Ishikawa (cell line): ENCODE measurements at regions not wholly inside any gene's neighbourhood (a gene's known extent, or its start where the extent isn't known, plus 50 kb on each side); places are given as distances from the start of the nearest gene placed in this dataset.

Experiments used
- CREB1 ChIP-seq: IDR thresholded peaks from 2 replicates; pipeline ENCODE4 v1.6.1; 2012; ENCODE audit warnings: low read depth
- EGR1 ChIP-seq: IDR thresholded peaks from 2 replicates; pipeline ENCODE4 v1.6.1; 2012
- EP300 ChIP-seq: IDR thresholded peaks from 2 replicates; pipeline ENCODE4 v1.6.1; 2012; ENCODE audit warnings: borderline replicate concordance
- RAD21 ChIP-seq: IDR thresholded peaks from 2 replicates; pipeline ENCODE4 v1.6.1; 2012; ENCODE audit warnings: low read depth
- TAF1 ChIP-seq: IDR thresholded peaks from 2 replicates; pipeline ENCODE4 v1.6.1; 2012; ENCODE audit warnings: low read depth, mild to moderate bottlenecking
- TCF12 ChIP-seq: IDR thresholded peaks from 2 replicates; pipeline ENCODE4 v1.6.1; 2012; ENCODE audit warnings: low read depth
- YY1 ChIP-seq: IDR thresholded peaks from 2 replicates; pipeline ENCODE4 v1.6.1; 2012; ENCODE audit warnings: low read depth
- TF ChIP-seq, protein P1 (sequence below): IDR thresholded peaks from 2 replicates; pipeline ENCODE4 v1.6.1; 2012; ENCODE audit warnings: low read depth, mild to moderate bottlenecking

DNA sequence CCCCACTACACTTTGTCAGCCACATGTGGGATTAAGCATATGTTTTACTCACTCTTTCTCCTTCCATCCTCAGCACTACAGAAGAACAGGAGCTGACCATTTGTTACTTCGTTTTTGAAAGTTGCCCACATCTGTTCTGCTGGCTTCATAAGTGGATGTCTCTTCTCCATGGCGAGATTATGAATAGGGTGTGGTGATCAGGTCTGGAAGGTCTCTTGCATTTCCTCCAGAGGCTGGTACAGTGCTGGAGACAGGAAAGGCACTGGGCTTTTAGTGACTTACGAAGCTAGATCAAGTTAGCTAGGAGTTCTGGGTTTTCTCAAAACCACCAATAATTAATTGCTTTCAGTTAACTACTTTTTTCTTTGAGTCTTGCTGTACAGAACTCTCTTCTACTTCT is 136.5 kb downstream of the AQP4 start:
- TF ChIP-seq, protein P1, sequence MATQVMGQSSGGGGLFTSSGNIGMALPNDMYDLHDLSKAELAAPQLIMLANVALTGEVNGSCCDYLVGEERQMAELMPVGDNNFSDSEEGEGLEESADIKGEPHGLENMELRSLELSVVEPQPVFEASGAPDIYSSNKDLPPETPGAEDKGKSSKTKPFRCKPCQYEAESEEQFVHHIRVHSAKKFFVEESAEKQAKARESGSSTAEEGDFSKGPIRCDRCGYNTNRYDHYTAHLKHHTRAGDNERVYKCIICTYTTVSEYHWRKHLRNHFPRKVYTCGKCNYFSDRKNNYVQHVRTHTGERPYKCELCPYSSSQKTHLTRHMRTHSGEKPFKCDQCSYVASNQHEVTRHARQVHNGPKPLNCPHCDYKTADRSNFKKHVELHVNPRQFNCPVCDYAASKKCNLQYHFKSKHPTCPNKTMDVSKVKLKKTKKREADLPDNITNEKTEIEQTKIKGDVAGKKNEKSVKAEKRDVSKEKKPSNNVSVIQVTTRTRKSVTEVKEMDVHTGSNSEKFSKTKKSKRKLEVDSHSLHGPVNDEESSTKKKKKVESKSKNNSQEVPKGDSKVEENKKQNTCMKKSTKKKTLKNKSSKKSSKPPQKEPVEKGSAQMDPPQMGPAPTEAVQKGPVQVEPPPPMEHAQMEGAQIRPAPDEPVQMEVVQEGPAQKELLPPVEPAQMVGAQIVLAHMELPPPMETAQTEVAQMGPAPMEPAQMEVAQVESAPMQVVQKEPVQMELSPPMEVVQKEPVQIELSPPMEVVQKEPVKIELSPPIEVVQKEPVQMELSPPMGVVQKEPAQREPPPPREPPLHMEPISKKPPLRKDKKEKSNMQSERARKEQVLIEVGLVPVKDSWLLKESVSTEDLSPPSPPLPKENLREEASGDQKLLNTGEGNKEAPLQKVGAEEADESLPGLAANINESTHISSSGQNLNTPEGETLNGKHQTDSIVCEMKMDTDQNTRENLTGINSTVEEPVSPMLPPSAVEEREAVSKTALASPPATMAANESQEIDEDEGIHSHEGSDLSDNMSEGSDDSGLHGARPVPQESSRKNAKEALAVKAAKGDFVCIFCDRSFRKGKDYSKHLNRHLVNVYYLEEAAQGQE = no peak
- TF ChIP-seq CREB1 = no peak
- no peak for TF ChIP-seq TAF1
- no peak for TF ChIP-seq EP300
- no peak for TF ChIP-seq YY1
- no peak for TF ChIP-seq TCF12
- no peak for TF ChIP-seq EGR1
- no peak for TF ChIP-seq RAD21
